Tibial artery (tissue), 4 donors: ENCODE measurements at regions not wholly inside any gene's neighbourhood (a gene's known extent, or its start where the extent isn't known, plus 50 kb on each side); places are given as distances from the start of the nearest gene placed in this dataset.
A peak's percentile ranks its signal among the peaks of the same experiment; 100 is the strongest.

ENCODE experiments used
- DNase-seq, 2 donors: peaks; one replicate each; pipeline ENCODE4 v3.0.0-alpha.2; 2019
- H3K27ac ChIP-seq, 2 donors: fragments of 200-600 bp; sonication (generic) in 1 of 2; 1 replicate in 1 of 2; 2 replicates in 1 of 2; pipeline ENCODE4 v1.5.1; 2018 to 2019; ENCODE audit warnings: mild to moderate bottlenecking in 1 of 2
- H3K27me3 ChIP-seq, 2 donors: fragments of 200-600 bp; sonication (generic) in 1 of 2; one replicate each; pipeline versions ENCODE4 v1.5.1 to v1.6.0; 2016 to 2019
- H3K36me3 ChIP-seq, 3 donors: fragments of 200-600 bp; sonication (generic) in 2 of 3; one replicate each; pipeline ENCODE4 v1.5.1; 2016 to 2019; ENCODE audit warnings: mild to moderate bottlenecking in 2 of 3
- H3K4me1 ChIP-seq, 4 donors: fragments of 200-600 bp; sonication (generic) in 2 of 4; 1 replicate in 3 of 4; 2 replicates in 1 of 4; pipeline ENCODE4 v1.5.1; 2016 to 2019
- H3K4me3 ChIP-seq, 2 donors: fragments of 200-600 bp; sonication (generic) in 1 of 2; 1 replicate in 1 of 2; 2 replicates in 1 of 2; pipeline ENCODE4 v1.5.1; 2018 to 2019; ENCODE audit warnings: mild to moderate bottlenecking in 2 of 2
- H3K9me3 ChIP-seq, 3 donors: fragments of 200-600 bp; sonication (generic) in 1 of 3; one replicate each; pipeline ENCODE4 v1.5.1; 2016 to 2019
- intact Hi-C: fragments of 100-400 bp; cut with DNase I; formaldehyde crosslinking; loops from one replicate; pipeline ENCODE4 v1.15.0; 2023; ENCODE audit warnings: low total_unique reads
- TF ChIP-seq, protein P1 (sequence below), 2 experiments: fragments of 200-600 bp in 1 of 2; fragments of 450-650 bp in 1 of 2; IDR thresholded peaks; one replicate each; pipeline ENCODE4 v1.5.1; 2017 to 2019; ENCODE audit warnings: antibody characterized with exemption in 2 of 2, mild to moderate bottlenecking in 1 of 2, moderate library complexity in 1 of 2

DNA sequence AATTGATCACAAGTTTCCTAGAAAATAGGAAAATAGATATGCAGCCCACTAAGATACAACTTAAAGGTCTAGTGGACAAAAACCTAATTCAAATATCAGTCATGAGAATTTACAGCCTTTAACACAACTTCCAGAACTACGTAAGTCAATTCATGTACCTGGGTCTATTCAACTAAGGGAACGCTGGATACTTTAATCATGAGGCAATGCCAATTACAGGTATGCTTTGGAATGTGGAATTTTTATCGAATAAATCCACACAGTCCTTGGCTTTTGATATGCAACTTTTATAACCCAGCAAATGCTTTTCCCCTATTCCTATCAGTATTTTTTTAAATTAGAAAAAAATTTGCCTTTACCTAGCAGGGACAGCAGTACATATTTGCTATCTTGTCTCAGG is 289.5 kb upstream of the FAT3 start:
- no peaks in the 10 kb centered on the region for H3K36me3 ChIP-seq
- no peak for DNase-seq
- H3K27me3 ChIP-seq, result no peaks in the 10 kb centered on the region
- no peak overlapping the region for H3K27ac ChIP-seq
- H3K4me1 ChIP-seq, result peaks cover 0 to 9% (median 0%) of the 10 kb centered on the region in 4 donors
- intact Hi-C loops, result no loop called here
- H3K9me3 ChIP-seq, result peaks cover 0 to 4% (median 0%) of the 10 kb centered on the region in 3 donors
- TF ChIP-seq, protein P1, sequence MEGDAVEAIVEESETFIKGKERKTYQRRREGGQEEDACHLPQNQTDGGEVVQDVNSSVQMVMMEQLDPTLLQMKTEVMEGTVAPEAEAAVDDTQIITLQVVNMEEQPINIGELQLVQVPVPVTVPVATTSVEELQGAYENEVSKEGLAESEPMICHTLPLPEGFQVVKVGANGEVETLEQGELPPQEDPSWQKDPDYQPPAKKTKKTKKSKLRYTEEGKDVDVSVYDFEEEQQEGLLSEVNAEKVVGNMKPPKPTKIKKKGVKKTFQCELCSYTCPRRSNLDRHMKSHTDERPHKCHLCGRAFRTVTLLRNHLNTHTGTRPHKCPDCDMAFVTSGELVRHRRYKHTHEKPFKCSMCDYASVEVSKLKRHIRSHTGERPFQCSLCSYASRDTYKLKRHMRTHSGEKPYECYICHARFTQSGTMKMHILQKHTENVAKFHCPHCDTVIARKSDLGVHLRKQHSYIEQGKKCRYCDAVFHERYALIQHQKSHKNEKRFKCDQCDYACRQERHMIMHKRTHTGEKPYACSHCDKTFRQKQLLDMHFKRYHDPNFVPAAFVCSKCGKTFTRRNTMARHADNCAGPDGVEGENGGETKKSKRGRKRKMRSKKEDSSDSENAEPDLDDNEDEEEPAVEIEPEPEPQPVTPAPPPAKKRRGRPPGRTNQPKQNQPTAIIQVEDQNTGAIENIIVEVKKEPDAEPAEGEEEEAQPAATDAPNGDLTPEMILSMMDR (IDR thresholded peaks at IDR 0.05), result no peak
- H3K4me3 ChIP-seq, result no peak overlapping the region

DNA sequence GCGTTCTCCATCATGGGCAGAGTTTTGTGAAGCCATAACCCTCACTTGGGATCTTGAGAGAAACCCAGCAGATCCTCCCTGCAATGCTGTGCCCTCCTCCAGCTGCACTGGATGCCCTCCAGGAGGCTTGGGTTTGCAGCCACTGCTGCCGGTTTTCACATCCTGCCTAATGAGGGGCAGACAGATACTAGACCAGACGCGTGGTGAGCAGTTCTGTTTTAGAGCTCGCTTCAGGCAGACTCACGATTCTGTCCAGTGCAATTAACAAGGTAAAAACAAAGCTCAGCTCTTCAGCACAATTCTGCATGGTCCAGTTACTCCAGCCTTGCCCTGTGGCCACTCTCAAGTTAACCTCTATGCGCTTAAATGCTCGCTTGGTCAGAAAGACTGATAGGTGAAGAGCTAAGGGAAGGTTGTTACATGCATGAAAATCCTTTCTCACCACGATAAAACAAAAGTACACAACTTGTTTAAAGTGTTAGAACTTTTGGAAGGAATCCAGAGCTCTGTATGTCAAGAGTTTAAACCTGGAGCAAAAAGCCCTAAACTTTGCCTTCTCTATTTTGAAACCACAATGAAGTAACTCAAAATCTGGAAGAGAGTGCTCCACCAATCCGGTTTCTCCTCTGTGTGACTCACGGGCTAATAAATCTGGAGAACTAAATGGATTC is 292.3 kb upstream of the FAT3 start:
- peaks cover 0 to 19% (median 2%) of the 10 kb centered on the region in 4 donors for H3K4me1 ChIP-seq
- no peak for DNase-seq
- H3K4me3 ChIP-seq, result no peak overlapping the region
- H3K9me3 ChIP-seq, result no peaks in the 10 kb centered on the region
- intact Hi-C loops, result no loop called here
- H3K27me3 ChIP-seq, result no peaks in the 10 kb centered on the region
- TF ChIP-seq, protein P1 (IDR thresholded peaks at IDR 0.05), result no peak
- no peaks in the 10 kb centered on the region for H3K36me3 ChIP-seq
- no peak overlapping the region for H3K27ac ChIP-seq

DNA sequence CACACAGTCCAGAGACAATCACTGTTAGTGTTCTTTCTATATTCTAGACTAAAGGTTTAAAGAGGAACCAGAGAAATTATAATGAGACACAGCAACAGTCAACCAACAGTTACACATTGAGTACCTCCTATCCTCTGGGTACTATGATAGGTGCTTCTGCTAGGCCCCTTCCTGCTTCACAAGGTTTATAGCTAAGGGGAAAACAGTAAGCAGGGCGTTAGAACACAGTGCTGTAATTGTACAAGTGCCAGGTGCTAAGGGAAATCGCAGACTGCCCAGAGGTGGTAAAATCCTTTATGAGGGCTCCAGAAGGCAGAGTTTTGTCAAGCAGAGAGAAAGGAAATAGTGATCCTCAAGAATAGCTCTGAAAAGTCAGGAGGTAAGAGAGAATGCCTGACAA is 297.2 kb upstream of the FAT3 start:
- Histone ChIP-seq H3K27me3 (no peaks in the 10 kb centered on the region), H3K4me1 (peaks cover 0 to 31% (median 6%) of the 10 kb centered on the region in 4 donors), H3K36me3 (no peaks in the 10 kb centered on the region), H3K27ac (no peak overlapping the region), H3K4me3 (no peak overlapping the region), H3K9me3 (no peaks in the 10 kb centered on the region)
- no peak for DNase-seq
- intact Hi-C loops, result no loop called here
- TF ChIP-seq, protein P1 (IDR thresholded peaks at IDR 0.05), result no peak

DNA sequence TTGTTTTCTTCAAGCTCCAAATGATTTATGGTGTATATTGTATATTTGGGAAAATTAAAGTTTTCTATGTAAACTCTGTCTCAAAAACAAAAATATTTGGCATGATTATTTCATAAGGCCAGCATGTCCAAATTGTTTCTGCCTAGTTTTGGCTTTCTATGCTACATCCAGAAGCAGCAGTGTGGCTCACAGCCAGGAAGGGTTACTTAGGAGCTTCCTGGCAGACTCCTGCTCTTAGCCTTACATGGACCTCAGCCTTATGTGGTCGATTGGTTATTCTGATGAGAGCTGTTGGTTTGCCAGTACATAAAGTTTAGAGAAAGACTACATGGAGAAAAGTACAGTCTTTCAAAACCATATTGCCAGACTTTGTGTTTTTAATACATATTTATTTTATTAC is 297.7 kb upstream of the FAT3 start:
- TF ChIP-seq, protein P1 (IDR thresholded peaks at IDR 0.05), result no peak
- no peaks in the 10 kb centered on the region for H3K27me3 ChIP-seq
- no peak overlapping the region for H3K27ac ChIP-seq
- no peaks in the 10 kb centered on the region for H3K9me3 ChIP-seq
- no peak overlapping the region for H3K4me3 ChIP-seq
- H3K36me3 ChIP-seq, result no peaks in the 10 kb centered on the region
- DNase-seq, result peak; percentile 53 to 82
- intact Hi-C loops, result no loop called here
- H3K4me1 ChIP-seq, result peaks cover 0 to 27% (median 6%) of the 10 kb centered on the region in 4 donors

DNA sequence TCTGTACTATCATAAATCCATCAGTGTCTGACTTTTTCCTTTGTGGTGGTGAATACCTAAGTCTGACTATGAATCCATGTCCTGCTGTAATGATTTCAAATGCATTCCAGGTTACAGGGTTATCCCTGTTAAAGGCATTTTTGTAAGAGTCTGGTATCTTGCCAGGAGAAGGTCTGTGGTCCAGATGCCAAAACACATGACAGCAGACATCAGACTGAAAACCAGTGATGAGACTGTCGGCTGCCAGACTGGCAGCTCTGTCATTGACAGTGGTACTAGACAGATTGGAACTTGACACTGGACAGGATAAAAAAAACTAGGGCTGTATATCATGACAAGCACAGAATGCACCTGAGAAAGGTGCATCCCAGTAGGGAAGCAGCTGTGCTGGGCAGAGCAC is 301.8 kb upstream of the FAT3 start:
- intact Hi-C loops, result no loop called here
- TF ChIP-seq, protein P1 (IDR thresholded peaks at IDR 0.05), result no peak
- H3K36me3 ChIP-seq, result no peaks in the 10 kb centered on the region
- no peak overlapping the region for H3K4me3 ChIP-seq
- no peak for DNase-seq
- H3K27ac ChIP-seq, result no peak overlapping the region
- H3K27me3 ChIP-seq, result no peaks in the 10 kb centered on the region
- H3K9me3 ChIP-seq, result no peaks in the 10 kb centered on the region
- peaks cover 0 to 18% (median 6%) of the 10 kb centered on the region in 4 donors for H3K4me1 ChIP-seq
